ENCODE measurements at regions not wholly inside any gene's neighbourhood (a gene's known extent, or its start where the extent isn't known, plus 50 kb on each side); places are given as distances from the start of the nearest gene placed in this dataset.
"Not testable (repeated sequence)": the region's sequence is repeated elsewhere in the genome, so short reads cannot be mapped to it uniquely, and the experiment has no call there.

- DNase-seq (ENCODE audit: extremely low read depth in 1 of 2, low read depth in 1 of 2): no peak
These were observed 80.0 kb upstream of the CHST15 start for GRCh38 chr10:124173298-124173900.

GRCh38 chr10:124172181-124172916 is 79.0 kb upstream of the CHST15 start:
- no peak for DNase-seq (ENCODE audit: extremely low read depth in 1 of 2, low read depth in 1 of 2)

- DNase-seq (ENCODE audit: extremely low read depth in 1 of 2, low read depth in 1 of 2): no peak
These were observed 78.2 kb upstream of the CHST15 start for GRCh38 chr10:124171561-124171960.

GRCh38 chr10:124170631-124171030 is 77.2 kb upstream of the CHST15 start:
- DNase-seq (ENCODE audit: extremely low read depth in 1 of 2, low read depth in 1 of 2): no peak

- DNase-seq (ENCODE audit: extremely low read depth in 1 of 2, low read depth in 1 of 2): no peak
These were observed 75.8 kb upstream of the CHST15 start for GRCh38 chr10:124168991-124169802.

- no peak for DNase-seq (ENCODE audit: extremely low read depth in 1 of 2, low read depth in 1 of 2)
These were observed 75.2 kb upstream of the CHST15 start for GRCh38 chr10:124168581-124168980.

- DNase-seq (ENCODE audit: extremely low read depth in 1 of 2, low read depth in 1 of 2): not testable (repeated sequence)
These were observed 74.5 kb upstream of the CHST15 start for GRCh38 chr10:124167925-124168324.

- DNase-seq (ENCODE audit: extremely low read depth in 1 of 2, low read depth in 1 of 2): no peak
These were observed 73.2 kb upstream of the CHST15 start for GRCh38 chr10:124166431-124167125.

GRCh38 chr10:124165827-124166226 is 72.4 kb upstream of the CHST15 start:
- no peak for DNase-seq (ENCODE audit: extremely low read depth in 1 of 2, low read depth in 1 of 2)

GRCh38 chr10:124165311-124165710 is 71.9 kb upstream of the CHST15 start:
- no peak for DNase-seq (ENCODE audit: extremely low read depth in 1 of 2, low read depth in 1 of 2)

GRCh38 chr10:124164264-124164663 is 70.9 kb upstream of the CHST15 start:
- no peak for DNase-seq (ENCODE audit: extremely low read depth in 1 of 2, low read depth in 1 of 2)

- DNase-seq (ENCODE audit: extremely low read depth in 1 of 2, low read depth in 1 of 2): no peak
These were observed 69.5 kb upstream of the CHST15 start for GRCh38 chr10:124162774-124163354.

GRCh38 chr10:124162136-124162535 is 68.7 kb upstream of the CHST15 start:
- DNase-seq (ENCODE audit: extremely low read depth in 1 of 2, low read depth in 1 of 2): no peak

- DNase-seq (ENCODE audit: extremely low read depth in 1 of 2, low read depth in 1 of 2): no peak
These were observed 68.2 kb upstream of the CHST15 start for GRCh38 chr10:124161601-124162000.

- no peak for DNase-seq (ENCODE audit: extremely low read depth in 1 of 2, low read depth in 1 of 2)
These were observed 67.7 kb upstream of the CHST15 start for GRCh38 chr10:124160943-124161582.

- DNase-seq (ENCODE audit: extremely low read depth in 1 of 2, low read depth in 1 of 2): no peak
These were observed 66.8 kb upstream of the CHST15 start for GRCh38 chr10:124160176-124160575.

GRCh38 chr10:124159153-124159552 is 65.8 kb upstream of the CHST15 start:
- DNase-seq (ENCODE audit: extremely low read depth in 1 of 2, low read depth in 1 of 2): no peak

GRCh38 chr10:124158592-124158991 is 65.2 kb upstream of the CHST15 start:
- no peak for DNase-seq (ENCODE audit: extremely low read depth in 1 of 2, low read depth in 1 of 2)

- no peak for DNase-seq (ENCODE audit: extremely low read depth in 1 of 2, low read depth in 1 of 2)
These were observed 63.9 kb upstream of the CHST15 start for GRCh38 chr10:124157271-124157681.

GRCh38 chr10:124156524-124157260 is 63.3 kb upstream of the CHST15 start:
- no peak for DNase-seq (ENCODE audit: extremely low read depth in 1 of 2, low read depth in 1 of 2)

Measured in activated CD8-positive, alpha-beta memory T cell treated with anti-CD3 and anti-CD28 coated beads for 1 hour (primary cell).